K562 (cell line): ENCODE measurements at regions not wholly inside any gene's neighbourhood (a gene's known extent, or its start where the extent isn't known, plus 50 kb on each side); places are given as distances from the start of the nearest gene placed in this dataset.

Experiments used
- ATAC-seq: fragments of 200-7000 bp; cut with Tn5 transposase; 3 replicates; pipeline ENCODE4 v1.9.1; 2020; ENCODE audit warnings: moderate library complexity
- BruUV-seq: library from RNA; stranded (reverse); fragments of 400-500 nt; replicated peaks from 2 replicates; lab custom pipeline; 2021; lab: Mats Ljungman, UMichigan
- CTCF ChIA-PET: fragments of 300-600 bp; formaldehyde crosslinking; extraction: SDS; loops from one replicate; lab custom pipeline; 2021; ENCODE audit warnings: low intra/inter-chr PET ratio; lab: Yijun Ruan, JAX
- POLR2A ChIA-PET: fragments of 300-600, 350-650 bp; sonication (Branson Sonifier 250); formaldehyde crosslinking; extraction: SDS; loops from one replicate; lab custom pipeline; 2021; ENCODE audit warnings: antibody characterized with exemption, inconsistent platforms; lab: Yijun Ruan, JAX
- DNase-seq, 4 experiments: peaks; one replicate each; pipeline versions ENCODE4 v3.0.0 to v3.0.0-alpha.2; 2011 to 2018; ENCODE audit warnings: low spot score in 3 of 4, mixed read lengths in 3 of 4; ENCODE audit errors: extremely low read depth in 1 of 4
- FAIRE-seq: peaks from 2 replicates; lab custom pipeline; 2011; peaks lifted over from hg19 to GRCh38; lab: Jason Lieb, UNC
- H2AFZ ChIP-seq: 2 replicates; pipeline ENCODE4 v1.6.0; 2011; ENCODE audit warnings: low read depth, low read length, control low read depth, inconsistent platforms
- H3K27ac ChIP-seq: fragments of 200-600 bp; 3 replicates; pipeline ENCODE4 v1.8.0; 2011; ENCODE audit warnings: low read depth, mild to moderate bottlenecking, control low read depth, inconsistent platforms, low read length, moderate library complexity, mixed read lengths; ENCODE audit errors: extremely low read depth
- H3K27me3 ChIP-seq, 2 experiments: fragments of 300-600 bp in 1 of 2; 2 replicates in 1 of 2; 3 replicates in 1 of 2; pipeline versions ENCODE4 v1.6.0 to v1.8.0; 2011; ENCODE audit warnings: inconsistent platforms in 2 of 2, low read length in 2 of 2, mild to moderate bottlenecking in 1 of 2, mixed read lengths in 1 of 2, moderate library complexity in 1 of 2; ENCODE audit not compliant: control insufficient read depth in 2 of 2, insufficient read depth in 2 of 2
- H3K36me3 ChIP-seq: fragments of 300-600 bp; 3 replicates; pipeline ENCODE4 v1.8.0; 2011; ENCODE audit warnings: mild to moderate bottlenecking, low read length, inconsistent platforms; ENCODE audit not compliant: control insufficient read depth, insufficient read depth
- H3K4me1 ChIP-seq, 2 experiments: fragments of 200-600 bp in 1 of 2; replicated peaks in 1 of 2; 2 replicates in 1 of 2; 3 replicates in 1 of 2; pipeline versions ENCODE4 v1.5.1 to v1.8.0; 2011; ENCODE audit warnings: inconsistent platforms in 2 of 2, low read length in 2 of 2, mild to moderate bottlenecking in 1 of 2, mixed read lengths in 1 of 2, moderate library complexity in 1 of 2; ENCODE audit not compliant: control insufficient read depth in 2 of 2, insufficient read depth in 2 of 2
- H3K4me2 ChIP-seq: 2 replicates; pipeline ENCODE4 v1.6.1; 2011; ENCODE audit warnings: low read length, control low read depth, inconsistent platforms, mixed read lengths; ENCODE audit not compliant: insufficient read depth
- H3K4me3 ChIP-seq: fragments of 200-600 bp; sonication (generic), shearing (Covaris generic); 2 replicates; pipeline ENCODE4 v1.5.1; 2016; ENCODE audit warnings: control low read depth, inconsistent platforms
- H3K79me2 ChIP-seq: fragments of 200-600 bp; 3 replicates; pipeline ENCODE4 v1.8.0; 2011; ENCODE audit warnings: low read length, inconsistent platforms; ENCODE audit not compliant: control insufficient read depth, insufficient read depth
- H3K9ac ChIP-seq, 2 experiments: 2 replicates each; pipeline versions ENCODE4 v1.6.0 to v1.6.1; 2011; ENCODE audit warnings: low read depth in 2 of 2, low read length in 2 of 2, control low read depth in 1 of 2, inconsistent platforms in 1 of 2, mild to moderate bottlenecking in 1 of 2, mixed read lengths in 1 of 2; ENCODE audit not compliant: insufficient read depth in 1 of 2
- H3K9me1 ChIP-seq: one replicate; pipeline ENCODE4 v1.6.0; 2011; ENCODE audit warnings: inconsistent platforms, mild to moderate bottlenecking, low read length, moderate library complexity; ENCODE audit not compliant: control insufficient read depth, insufficient read depth
- H3K9me3 ChIP-seq: replicated peaks from 2 replicates; pipeline ENCODE4 v1.5.1; 2011; ENCODE audit warnings: low read depth, low read length, inconsistent platforms; ENCODE audit not compliant: control insufficient read depth, insufficient read depth
- H4K20me1 ChIP-seq: replicated peaks from 2 replicates; pipeline ENCODE4 v1.6.1; 2011; ENCODE audit warnings: low read length, inconsistent platforms, mixed read lengths; ENCODE audit not compliant: control insufficient read depth, insufficient read depth
- ADNP ChIP-seq: fragments of 200-800 bp; sonication (Bioruptor generic); IDR thresholded peaks from 2 replicates; pipeline ENCODE4 v1.6.1; 2016; ENCODE audit warnings: missing genetic modification characterization, missing compliant biosample characterization
- FOSL1 ChIP-seq: fragments of 200-800 bp; sonication (Bioruptor generic); conservative IDR thresholded peaks from 2 replicates; pipeline ENCODE4 v1.6.1; 2016; ENCODE audit warnings: missing genetic modification characterization, missing compliant biosample characterization
- FOXJ3 ChIP-seq: sonication (generic); formaldehyde crosslinking; IDR thresholded peaks from 2 replicates; pipeline ENCODE4 v1.4.0; 2020; ENCODE audit warnings: mild to moderate bottlenecking, missing genetic modification reagents
- HMGXB4 ChIP-seq: sonication (generic); formaldehyde crosslinking; IDR thresholded peaks from 2 replicates; pipeline ENCODE4 v1.8.1; 2023; ENCODE audit warnings: mild to moderate bottlenecking, missing genetic modification reagents
- HNRNPH1 ChIP-seq: fragments of 200-400 bp; formaldehyde crosslinking; optimal IDR thresholded peaks from 2 replicates; pipeline ENCODE3; 2017; ENCODE audit warnings: low read depth, mild to moderate bottlenecking, low read length, moderate library complexity
- MCM5 ChIP-seq: fragments of 450-650 bp; IDR thresholded peaks from 2 replicates; pipeline ENCODE4 v1.6.1; 2016; ENCODE audit warnings: low read depth
- PHF20 ChIP-seq: fragments of 450-650 bp; IDR thresholded peaks from 2 replicates; pipeline ENCODE4 v1.6.1; 2018; ENCODE audit not compliant: partially characterized antibody
- POLR3A ChIP-seq: IDR thresholded peaks from 2 replicates; pipeline ENCODE4 v1.6.1; 2011; ENCODE audit warnings: borderline replicate concordance, mild to moderate bottlenecking, moderate library complexity; ENCODE audit not compliant: insufficient read length, insufficient read depth; ENCODE audit errors: extremely low read depth
- RAD21 ChIP-seq, 2 experiments: fragments of 250-450 bp in 1 of 2; fragments of 450-650 bp in 1 of 2; sonication (Bioruptor Pico) in 1 of 2; formaldehyde crosslinking in 1 of 2; IDR thresholded peaks in 1 of 2; conservative IDR thresholded peaks in 1 of 2; 2 replicates each; pipeline versions ENCODE4 v1.4.0 to v1.8.0; 2020 to 2022; ENCODE audit warnings: mild to moderate bottlenecking in 2 of 2, moderate library complexity in 1 of 2
- RCOR1 ChIP-seq, 2 experiments: IDR thresholded peaks; 2 replicates each; pipeline ENCODE4 v1.6.1; 2012; ENCODE audit warnings: low read depth in 2 of 2, low read length in 2 of 2, borderline replicate concordance in 1 of 2, improper control_type of control experiment in 1 of 2
- ZNF143 ChIP-seq: sonication (generic); formaldehyde crosslinking; IDR thresholded peaks from 2 replicates; pipeline ENCODE4 v1.9.0; 2022; ENCODE audit warnings: mild to moderate bottlenecking, missing genetic modification reagents
- ZNF507 ChIP-seq: conservative IDR thresholded peaks from 2 replicates; pipeline ENCODE4 v1.6.1; 2017; ENCODE audit warnings: missing genetic modification characterization, missing compliant biosample characterization
- ZNF764 ChIP-seq: fragments of 250-450 bp; sonication (Bioruptor Pico); IDR thresholded peaks from 2 replicates; pipeline ENCODE4 v1.4.0; 2020; ENCODE audit warnings: low read depth, mild to moderate bottlenecking, moderate library complexity
- WGBS: fragments of 100-300 bp; shearing (Covaris generic); methylation state at CpG from one replicate; pipeline ENCODE4 v1.1.6; 2016; ENCODE audit warnings: low coverage, mixed read lengths; ENCODE audit not compliant: insufficient coverage; ENCODE audit errors: missing lambda C conversion rate; 5-methylcytosine and 5-hydroxymethylcytosine counted together
- in situ Hi-C: fragments of 300-500 bp; cut with MboI; formaldehyde crosslinking; loops from 4 replicates; pipeline ENCODE4 v1.15.0; 2018; ENCODE audit warnings: inconsistent platforms, mixed read lengths
- intact Hi-C: fragments of 100-400 bp; cut with micrococcal nuclease; formaldehyde crosslinking; loops from 2 replicates; pipeline ENCODE4 v1.14.2; 2022
- TF ChIP-seq, protein P1 (sequence below): IDR thresholded peaks from 2 replicates; pipeline ENCODE4 v1.6.1; 2016; ENCODE audit warnings: missing genetic modification characterization, missing compliant biosample characterization

- TF ChIP-seq FOXJ3 (CRISPR knock-in tag) (no peak), ADNP (tag) (no peak), RCOR1 (IDR thresholded peaks at IDR 0.05; ENCODE audit: borderline replicate concordance in 1 of 2, low read depth in 2 of 2, low read length in 2 of 2) (no peak), ZNF507 (tag) (no peak)
Observed at GRCh38 chr15:62647202-62647842, 395.2 kb upstream of the TPM1 start (continued).

- FAIRE-seq (no peak), ATAC-seq (no peak), DNase-seq (no peak)
- 7% methylated on average over 7 of the region's 7 CpGs for WGBS
- Histone ChIP-seq H3K27me3 (no peaks in the 10 kb centered on the region; a peak in 2 of 5 replicates), H3K9me1 (no peaks in the 10 kb centered on the region), H3K27ac (no peak overlapping the region), H2AFZ (no peak overlapping the region), H3K4me2 (no peak overlapping the region), H3K9me3 (no peaks in the 10 kb centered on the region), H3K36me3 (no peaks in the 10 kb centered on the region), H3K4me1 (peaks cover 0 to 5% of the 10 kb centered on the region in 2 experiments; a peak in 2 of 5 replicates), H3K9ac (no peak overlapping the region), H4K20me1 (no peaks in the 10 kb centered on the region), H3K79me2 (no peaks in the 10 kb centered on the region), H3K4me3 (no peak overlapping the region)
- ChIA-PET POLR2A (interaction anchor here (0.6 kb wide), 1 partner anchor 988 kb away, joined by 4 read pairs; no protein-coding TSS in a partner anchor), CTCF (no interaction called here)
- intact Hi-C loops = no loop called here
- TF ChIP-seq, protein P1, sequence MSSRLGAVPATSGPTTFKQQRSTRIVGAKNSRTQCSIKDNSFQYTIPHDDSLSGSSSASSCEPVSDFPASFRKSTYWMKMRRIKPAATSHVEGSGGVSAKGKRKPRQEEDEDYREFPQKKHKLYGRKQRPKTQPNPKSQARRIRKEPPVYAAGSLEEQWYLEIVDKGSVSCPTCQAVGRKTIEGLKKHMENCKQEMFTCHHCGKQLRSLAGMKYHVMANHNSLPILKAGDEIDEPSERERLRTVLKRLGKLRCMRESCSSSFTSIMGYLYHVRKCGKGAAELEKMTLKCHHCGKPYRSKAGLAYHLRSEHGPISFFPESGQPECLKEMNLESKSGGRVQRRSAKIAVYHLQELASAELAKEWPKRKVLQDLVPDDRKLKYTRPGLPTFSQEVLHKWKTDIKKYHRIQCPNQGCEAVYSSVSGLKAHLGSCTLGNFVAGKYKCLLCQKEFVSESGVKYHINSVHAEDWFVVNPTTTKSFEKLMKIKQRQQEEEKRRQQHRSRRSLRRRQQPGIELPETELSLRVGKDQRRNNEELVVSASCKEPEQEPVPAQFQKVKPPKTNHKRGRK (tag) = no peak
- TF ChIP-seq ZNF143 (CRISPR knock-in tag) (no peak), HMGXB4 (CRISPR knock-in tag) (no peak), ZNF764 (CRISPR knock-in tag) (no peak), RAD21 (CRISPR knock-in tag; conservative IDR thresholded peaks at IDR 0.05 in 1 of 2, IDR thresholded peaks at IDR 0.05 in 1 of 2) (no peak), HNRNPH1 (no peak), FOSL1 (tag) (no peak), PHF20 (no peak), MCM5 (no peak), POLR3A (no peak)
- in situ Hi-C loops = no loop called here
- no TSS peak for BruUV-seq
Observed at GRCh38 chr15:62647843-62648505, 394.6 kb upstream of the TPM1 start.
